ENCODE measurements at regions not wholly inside any gene's neighbourhood (a gene's known extent, or its start where the extent isn't known, plus 50 kb on each side); places are given as distances from the start of the nearest gene placed in this dataset.

GRCh38 chr15:87293031-87293430 is 963.5 kb downstream of the NTRK3 start:
- TF ChIP-seq, protein P1, sequence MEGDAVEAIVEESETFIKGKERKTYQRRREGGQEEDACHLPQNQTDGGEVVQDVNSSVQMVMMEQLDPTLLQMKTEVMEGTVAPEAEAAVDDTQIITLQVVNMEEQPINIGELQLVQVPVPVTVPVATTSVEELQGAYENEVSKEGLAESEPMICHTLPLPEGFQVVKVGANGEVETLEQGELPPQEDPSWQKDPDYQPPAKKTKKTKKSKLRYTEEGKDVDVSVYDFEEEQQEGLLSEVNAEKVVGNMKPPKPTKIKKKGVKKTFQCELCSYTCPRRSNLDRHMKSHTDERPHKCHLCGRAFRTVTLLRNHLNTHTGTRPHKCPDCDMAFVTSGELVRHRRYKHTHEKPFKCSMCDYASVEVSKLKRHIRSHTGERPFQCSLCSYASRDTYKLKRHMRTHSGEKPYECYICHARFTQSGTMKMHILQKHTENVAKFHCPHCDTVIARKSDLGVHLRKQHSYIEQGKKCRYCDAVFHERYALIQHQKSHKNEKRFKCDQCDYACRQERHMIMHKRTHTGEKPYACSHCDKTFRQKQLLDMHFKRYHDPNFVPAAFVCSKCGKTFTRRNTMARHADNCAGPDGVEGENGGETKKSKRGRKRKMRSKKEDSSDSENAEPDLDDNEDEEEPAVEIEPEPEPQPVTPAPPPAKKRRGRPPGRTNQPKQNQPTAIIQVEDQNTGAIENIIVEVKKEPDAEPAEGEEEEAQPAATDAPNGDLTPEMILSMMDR (IDR thresholded peaks at IDR 0.05), result no peak
- no peak for TF ChIP-seq ZC3H11A (IDR thresholded peaks at IDR 0.05)
- no peak for TF ChIP-seq CHD2 (IDR thresholded peaks at IDR 0.05; ENCODE audit: low read length, partially characterized antibody)
- no peak for TF ChIP-seq POLR2A (IDR thresholded peaks at IDR 0.05; ENCODE audit: low read length)
